Hepatocyte (in vitro differentiated cells): ENCODE measurements at regions not wholly inside any gene's neighbourhood (a gene's known extent, or its start where the extent isn't known, plus 50 kb on each side); places are given as distances from the start of the nearest gene placed in this dataset.

Source experiments
- CTCF ChIP-seq: fragments of 200-600 bp; sonication (generic); IDR thresholded peaks from 2 replicates; pipeline ENCODE4 v1.5.1; 2016; ENCODE audit warnings: antibody characterized with exemption, mild to moderate bottlenecking; ENCODE audit not compliant: poor library complexity
- EZH2 ChIP-seq: fragments of 200-600 bp; sonication (generic); IDR thresholded peaks from 2 replicates; pipeline ENCODE4 v1.6.1; 2016; ENCODE audit warnings: antibody characterized with exemption, mild to moderate bottlenecking, borderline replicate concordance
- EZH2phosphoT487 ChIP-seq: fragments of 200-600 bp; sonication (generic); IDR thresholded peaks from one replicate; pipeline ENCODE4 v1.6.1; 2018; ENCODE audit warnings: antibody characterized with exemption, mild to moderate bottlenecking, low read depth, moderate library complexity; ENCODE audit not compliant: unreplicated experiment, severe bottlenecking

GRCh38 chr5:68744206-68744605, 349.6 kb upstream of the SLC30A5 start:
- no peak for TF ChIP-seq CTCF
- no peak for TF ChIP-seq EZH2
- TF ChIP-seq EZH2phosphoT487 = no peak
